ENCODE measurements at regions not wholly inside any gene's neighbourhood (a gene's known extent, or its start where the extent isn't known, plus 50 kb on each side); places are given as distances from the start of the nearest gene placed in this dataset.

GRCh38 chr13:108156749-108157148, 58.6 kb downstream of the LIG4 start:
- DNase-seq, result no peak

- peak; percentile 63 for DNase-seq
Measured at GRCh38 chr13:108155185-108156106, 59.9 kb downstream of the LIG4 start.

- no peak for DNase-seq
Measured at GRCh38 chr13:108154421-108154858, 60.9 kb downstream of the LIG4 start.

- no peak for DNase-seq
Measured at GRCh38 chr13:108146642-108147041, 68.7 kb downstream of the LIG4 start.

- no peak for DNase-seq
Measured at GRCh38 chr13:108142702-108143436, 72.5 kb downstream of the LIG4 start.

DNA sequence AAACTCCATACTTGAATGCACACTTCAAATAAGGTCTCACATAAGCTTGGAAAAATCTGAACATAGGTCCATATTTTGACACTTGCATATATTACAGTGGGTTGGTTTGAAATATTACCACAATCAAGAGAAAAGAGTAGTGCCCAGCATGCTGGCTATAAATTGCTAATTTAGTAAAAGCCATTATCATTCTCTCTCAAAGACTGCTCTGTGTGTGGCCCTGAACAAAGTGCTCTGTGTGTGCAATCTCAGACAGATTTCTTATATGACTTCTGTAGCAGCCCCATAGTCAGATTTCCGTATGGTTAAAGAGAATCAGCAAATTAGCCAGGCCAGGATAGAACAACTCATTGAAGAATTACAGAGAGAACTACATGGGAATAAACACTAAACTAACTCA, 78.2 kb downstream of the LIG4 start:
- no peak for DNase-seq

- no peak for DNase-seq
Measured at GRCh38 chr13:108127406-108127805, 87.9 kb downstream of the LIG4 start.

- DNase-seq, result no peak
Measured at GRCh38 chr13:108126056-108126455, 89.3 kb downstream of the LIG4 start.

DNA sequence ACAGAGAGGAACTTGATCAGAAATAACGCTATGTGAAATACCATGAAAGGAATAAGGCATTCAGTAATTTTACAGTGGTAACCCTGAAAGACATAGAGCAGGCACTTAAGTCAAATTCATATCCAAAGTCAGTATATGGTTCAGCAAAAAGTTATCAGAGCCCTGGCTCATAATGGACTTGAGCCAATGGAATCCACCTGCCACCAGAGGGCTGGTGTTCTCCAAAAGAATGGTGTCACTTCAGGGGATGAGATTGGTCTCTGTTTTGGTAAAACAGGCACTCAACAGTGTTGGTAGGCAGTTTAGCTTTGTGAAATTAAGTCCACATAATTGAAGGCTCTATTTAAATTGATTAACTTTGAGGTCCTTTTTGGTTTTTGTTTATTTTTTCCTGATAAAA, 93.9 kb downstream of the LIG4 start:
- no peak for DNase-seq

GRCh38 chr13:108120856-108121255, 94.5 kb downstream of the LIG4 start:
- no peak for DNase-seq

GRCh38 chr13:108120302-108120701, 95.0 kb downstream of the LIG4 start:
- no peak for DNase-seq

DNA sequence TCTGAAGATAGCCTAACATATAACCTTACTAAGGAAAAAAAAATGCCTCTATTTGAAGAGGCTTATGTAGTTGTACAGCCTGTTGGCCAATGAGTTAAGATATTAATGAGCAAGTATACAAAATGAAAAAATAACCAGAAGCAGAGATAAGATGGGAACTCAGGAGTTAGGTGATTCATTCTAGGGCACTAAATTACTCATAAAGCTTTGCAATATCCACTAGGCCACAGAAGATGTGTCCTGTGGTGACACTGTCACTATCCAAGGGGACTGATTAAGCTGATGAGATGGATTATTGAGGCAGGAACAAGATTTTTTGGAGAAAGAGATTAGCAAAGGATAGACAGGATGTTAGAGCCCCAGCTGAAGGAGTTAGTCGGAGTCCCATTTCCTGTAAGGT, 99.6 kb downstream of the LIG4 start:
- DNase-seq, result no peak

DNA sequence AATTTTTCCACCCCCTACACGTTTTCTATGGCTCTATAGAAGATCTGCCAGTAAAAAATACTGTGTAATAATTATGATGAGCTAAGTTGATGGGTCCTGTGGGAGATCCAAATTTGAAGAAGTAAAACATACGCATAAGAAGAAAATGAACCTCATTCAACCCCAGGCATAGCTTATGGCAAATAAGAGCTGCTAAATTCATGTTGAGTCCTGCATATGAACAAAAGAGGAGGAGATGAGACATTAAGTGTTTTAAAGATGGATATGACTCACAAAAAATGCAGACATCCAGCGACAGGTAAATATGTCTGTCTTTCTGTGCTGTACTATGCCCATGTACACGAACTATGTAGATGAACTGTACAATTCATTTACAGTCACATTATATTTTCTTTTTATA, 101.9 kb downstream of the LIG4 start:
- no peak for DNase-seq

DNA sequence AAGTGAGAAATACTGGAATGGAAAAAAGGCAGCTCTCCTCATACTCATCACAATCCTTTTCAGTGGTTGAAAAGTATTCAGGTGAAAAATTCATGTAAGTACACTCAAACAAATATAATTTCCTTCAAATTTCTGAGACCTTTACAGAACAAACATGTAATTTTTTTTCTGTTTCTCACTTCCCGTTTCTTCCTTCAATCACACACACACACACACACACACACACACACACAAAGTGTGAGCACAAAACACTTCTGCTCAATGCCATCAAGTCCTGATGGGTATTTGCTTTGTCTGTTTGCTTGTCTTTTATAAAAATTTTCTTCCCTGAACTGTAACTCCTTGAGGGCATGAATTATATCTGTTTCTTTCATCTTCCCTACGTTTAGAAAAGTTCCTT, 110.6 kb downstream of the LIG4 start:
- no peak for DNase-seq

DNA sequence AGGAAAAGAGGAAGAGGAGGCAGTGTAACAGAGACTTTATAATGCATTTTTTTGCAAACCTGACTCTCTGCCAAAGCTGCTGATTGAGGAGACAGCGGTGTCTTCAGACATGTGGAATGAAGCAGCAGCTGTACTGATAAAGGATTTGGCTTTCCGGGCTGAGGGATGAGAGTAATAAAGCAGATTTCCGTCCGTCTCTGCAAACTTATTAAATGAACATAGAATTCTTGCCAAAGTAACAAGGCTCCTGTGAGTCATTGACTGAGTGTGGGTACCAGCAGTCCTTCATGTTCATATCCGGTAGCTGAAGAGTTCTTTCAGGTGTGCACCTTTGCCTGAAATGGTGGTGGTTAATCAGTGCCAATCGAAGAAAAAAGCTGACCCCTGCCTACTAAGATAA, 112.6 kb downstream of the LIG4 start:
- no peak for DNase-seq

GRCh38 chr13:108096301-108096915, 118.9 kb downstream of the LIG4 start:
- DNase-seq, result no peak

GRCh38 chr13:108095036-108095435, 120.3 kb downstream of the LIG4 start:
- DNase-seq, result no peak

DNA sequence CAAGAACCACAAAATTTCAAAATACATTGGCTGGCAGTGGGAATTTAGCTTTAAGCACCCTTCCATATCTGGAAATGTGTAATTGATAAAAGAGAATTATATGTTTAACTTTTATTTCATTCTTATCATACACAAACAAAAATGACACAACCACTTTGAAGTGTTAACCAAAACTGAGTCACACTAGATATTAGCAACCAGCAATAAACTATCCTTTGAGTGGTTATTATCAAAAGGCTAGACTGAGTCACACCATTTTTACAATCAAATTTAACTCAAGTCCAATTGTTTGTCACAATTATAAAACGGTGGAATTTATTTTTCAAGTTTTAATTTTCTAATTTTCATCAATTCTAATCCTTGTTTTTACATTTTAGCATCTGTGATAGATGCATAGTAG, 121.7 kb downstream of the LIG4 start:
- DNase-seq, result no peak

DNA sequence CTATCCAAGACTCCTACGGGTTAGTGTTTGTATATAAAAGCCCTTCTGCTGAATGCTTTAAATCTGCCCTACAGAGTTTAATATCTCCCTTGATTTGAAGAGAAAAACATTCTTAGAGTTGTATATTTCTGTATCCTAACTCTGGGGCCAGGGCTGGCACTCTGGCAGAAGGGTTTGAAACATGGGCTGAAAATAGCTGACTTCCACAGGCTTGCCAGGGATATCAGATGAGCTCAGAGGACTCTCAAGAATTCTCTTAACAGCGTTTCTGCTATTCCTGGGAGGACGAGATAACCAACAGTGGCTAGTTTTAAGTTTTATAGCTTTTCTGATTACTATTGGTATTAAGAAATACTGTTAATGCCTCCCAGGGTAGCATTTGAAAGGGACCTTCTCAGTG, 127.5 kb downstream of the LIG4 start:
- no peak for DNase-seq

GRCh38 chr13:108086678-108087077, 128.7 kb downstream of the LIG4 start:
- no peak for DNase-seq

DNA sequence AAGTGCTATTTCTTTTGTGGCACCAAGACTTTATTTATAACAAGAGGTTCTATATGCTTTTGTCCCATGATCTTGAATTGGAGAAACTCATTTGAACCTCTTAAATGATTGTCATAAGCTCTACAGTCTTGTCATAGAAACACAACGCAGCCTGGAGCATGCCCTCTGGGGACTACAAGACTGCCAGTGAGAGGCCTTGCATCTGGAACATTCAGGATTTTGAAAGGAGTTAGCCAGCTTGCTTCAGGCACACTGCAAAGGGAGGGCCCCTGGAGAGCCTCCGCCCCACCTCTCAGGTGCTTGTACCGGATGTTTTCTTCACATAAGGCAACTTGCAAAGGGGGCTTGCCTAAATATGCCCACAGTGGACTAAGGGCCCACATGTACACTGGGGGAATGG, 130.5 kb downstream of the LIG4 start:
- no peak for DNase-seq

- no peak for DNase-seq
Measured at GRCh38 chr13:108083056-108083455, 132.3 kb downstream of the LIG4 start.

GRCh38 chr13:108082481-108082880, 132.9 kb downstream of the LIG4 start:
- DNase-seq, result no peak

GRCh38 chr13:108077284-108077683, 138.1 kb downstream of the LIG4 start:
- no peak for DNase-seq
